H9 (cell line): ENCODE measurements at regions not wholly inside any gene's neighbourhood (a gene's known extent, or its start where the extent isn't known, plus 50 kb on each side); places are given as distances from the start of the nearest gene placed in this dataset.

Experiments
- DNase-seq: peaks from one replicate; pipeline ENCODE4 v3.0.0-alpha.2; 2017
- H2AFZ ChIP-seq: one replicate; pipeline ENCODE4 v1.6.1; 2013; ENCODE audit warnings: mild to moderate bottlenecking, low read length, control low read depth, moderate library complexity
- H2AK5ac ChIP-seq: 2 replicates; pipeline ENCODE4 v1.6.1; 2013; ENCODE audit warnings: low read length, control low read depth, mixed read lengths; ENCODE audit not compliant: insufficient read length
- H2BK120ac ChIP-seq: one replicate; pipeline ENCODE4 v1.6.1; 2013; ENCODE audit warnings: low read depth, mild to moderate bottlenecking, low read length, control low read depth, inconsistent platforms; ENCODE audit not compliant: poor library complexity, severe bottlenecking
- H2BK12ac ChIP-seq: 2 replicates; pipeline ENCODE4 v1.6.1; 2013; ENCODE audit warnings: low read length, control low read depth, mixed read lengths, low read depth; ENCODE audit not compliant: insufficient read length
- H2BK15ac ChIP-seq: 2 replicates; pipeline ENCODE4 v1.6.1; 2013; ENCODE audit warnings: low read depth, low read length, control low read depth
- H2BK20ac ChIP-seq: one replicate; pipeline ENCODE4 v1.6.1; 2013; ENCODE audit warnings: low read depth, mild to moderate bottlenecking, low read length, control low read depth, inconsistent platforms; ENCODE audit not compliant: poor library complexity, severe bottlenecking
- H2BK5ac ChIP-seq: 2 replicates; pipeline ENCODE4 v1.6.1; 2013; ENCODE audit warnings: low read length, control low read depth, mixed read lengths; ENCODE audit not compliant: insufficient read length
- H3K14ac ChIP-seq: 2 replicates; pipeline ENCODE4 v1.6.1; 2013; ENCODE audit warnings: low read length, control low read depth; ENCODE audit not compliant: insufficient read depth
- H3K18ac ChIP-seq: 2 replicates; pipeline ENCODE4 v1.6.1; 2013; ENCODE audit warnings: low read depth, mild to moderate bottlenecking, mixed read lengths, low read length, control low read depth; ENCODE audit not compliant: insufficient read length
- H3K23ac ChIP-seq: 2 replicates; pipeline ENCODE4 v1.6.1; 2013; ENCODE audit warnings: low read length, control low read depth, mixed read lengths, low read depth; ENCODE audit not compliant: insufficient read length
- H3K23me2 ChIP-seq: 2 replicates; pipeline ENCODE4 v1.6.1; 2013; ENCODE audit warnings: low read depth, mild to moderate bottlenecking, mixed read lengths, low read length, control low read depth; ENCODE audit not compliant: insufficient read length, poor library complexity, severe bottlenecking
- H3K27ac ChIP-seq: 2 replicates; pipeline ENCODE4 v1.5.1; 2013; ENCODE audit warnings: low read length, control low read depth, mixed read lengths, low read depth; ENCODE audit not compliant: insufficient read length
- H3K27me3 ChIP-seq: 2 replicates; pipeline ENCODE4 v1.6.1; 2013; ENCODE audit warnings: low read length, control low read depth, inconsistent platforms; ENCODE audit not compliant: insufficient read depth
- H3K4ac ChIP-seq: 2 replicates; pipeline ENCODE4 v1.6.1; 2013; ENCODE audit warnings: low read depth, mild to moderate bottlenecking, control low read depth, inconsistent platforms, low read length, moderate library complexity
- H3K4me1 ChIP-seq: 2 replicates; pipeline ENCODE4 v1.6.1; 2013; ENCODE audit warnings: low read length, control low read depth, inconsistent platforms; ENCODE audit not compliant: insufficient read depth
- H3K4me2 ChIP-seq: 2 replicates; pipeline ENCODE4 v1.6.1; 2013; ENCODE audit warnings: low read length, control low read depth, mixed read lengths; ENCODE audit not compliant: insufficient read length, insufficient read depth
- H3K56ac ChIP-seq: 2 replicates; pipeline ENCODE4 v1.6.1; 2013; ENCODE audit warnings: low read depth, mild to moderate bottlenecking, mixed read lengths, low read length, control low read depth; ENCODE audit not compliant: insufficient read length
- H3K79me1 ChIP-seq: 2 replicates; pipeline ENCODE4 v1.6.1; 2013; ENCODE audit warnings: low read depth, mild to moderate bottlenecking, moderate library complexity, low read length, control low read depth, inconsistent platforms; ENCODE audit not compliant: insufficient read depth, poor library complexity, severe bottlenecking
- H3K79me2 ChIP-seq: 2 replicates; pipeline ENCODE4 v1.6.1; 2013; ENCODE audit warnings: low read length, control low read depth, inconsistent platforms; ENCODE audit not compliant: insufficient read depth
- H3K9ac ChIP-seq: 2 replicates; pipeline ENCODE4 v1.6.1; 2013; ENCODE audit warnings: low read length, control low read depth, mixed read lengths; ENCODE audit not compliant: insufficient read length; ENCODE audit errors: extremely low read depth
- H3K9me3 ChIP-seq: one replicate; pipeline ENCODE4 v1.6.1; 2013; ENCODE audit warnings: low read depth, low read length, inconsistent platforms; ENCODE audit not compliant: control insufficient read depth
- H3T11ph ChIP-seq: one replicate; pipeline ENCODE4 v1.6.1; 2013; ENCODE audit warnings: mild to moderate bottlenecking, low read length, control low read depth, inconsistent platforms
- H4K20me1 ChIP-seq: one replicate; pipeline ENCODE4 v1.6.1; 2013; ENCODE audit not compliant: control insufficient read depth, insufficient read length, insufficient read depth
- H4K5ac ChIP-seq: 2 replicates; pipeline ENCODE4 v1.6.1; 2013; ENCODE audit warnings: low read depth, mild to moderate bottlenecking, mixed read lengths, low read length, control low read depth; ENCODE audit not compliant: insufficient read length
- H4K8ac ChIP-seq: replicated peaks from 2 replicates; pipeline ENCODE4 v1.6.1; 2013; ENCODE audit warnings: low read length, control low read depth, mixed read lengths, low read depth; ENCODE audit not compliant: insufficient read length
- H4K91ac ChIP-seq: 2 replicates; pipeline ENCODE4 v1.6.1; 2013; ENCODE audit warnings: low read depth, mild to moderate bottlenecking, moderate library complexity, mixed read lengths, low read length, control low read depth; ENCODE audit not compliant: insufficient read length
- H3K27ac Mint-ChIP-seq, 3 experiments: 2 replicates in 2 of 3; 3 replicates in 1 of 3; pipeline ENCODE4 v1.8.0; 2020 to 2021; ENCODE audit warnings: mixed read lengths in 3 of 3, mild to moderate bottlenecking in 1 of 3, moderate library complexity in 1 of 3
- H3K27me3 Mint-ChIP-seq: 2 replicates; pipeline ENCODE4 v1.8.0; 2021; ENCODE audit warnings: low read depth, mild to moderate bottlenecking, moderate library complexity, mixed read lengths
- H3K36me3 Mint-ChIP-seq, 3 experiments: 2 replicates in 2 of 3; 3 replicates in 1 of 3; pipeline ENCODE4 v1.8.0; 2020 to 2021; ENCODE audit warnings: low read depth in 3 of 3, mixed read lengths in 3 of 3; ENCODE audit not compliant: insufficient read depth in 1 of 3
- H3K4me1 Mint-ChIP-seq, 2 experiments: 2 replicates each; pipeline ENCODE4 v1.8.0; 2020; ENCODE audit warnings: mixed read lengths in 2 of 2
- H3K4me3 Mint-ChIP-seq, 2 experiments: 2 replicates in 1 of 2; 3 replicates in 1 of 2; pipeline ENCODE4 v1.8.0; 2020 to 2021; ENCODE audit warnings: mild to moderate bottlenecking in 2 of 2, mixed read lengths in 2 of 2, moderate library complexity in 1 of 2
- H3K9me3 Mint-ChIP-seq, 2 experiments: 2 replicates in 1 of 2; 3 replicates in 1 of 2; pipeline ENCODE4 v1.8.0; 2020; ENCODE audit warnings: mild to moderate bottlenecking in 2 of 2, mixed read lengths in 2 of 2, moderate library complexity in 1 of 2
- CTCF ChIP-seq: fragments of 200-600 bp; sonication (generic); conservative IDR thresholded peaks from 3 replicates; pipeline ENCODE4 v1.8.0; 2021; ENCODE audit warnings: antibody characterized with exemption, mild to moderate bottlenecking
- WGBS: extraction: QIAGEN DNeasy Blood & Tissue Kit; methylation state at CpG from one replicate; pipeline ENCODE4 v1.1.7; 2013; ENCODE audit warnings: missing lambda C conversion rate, low lambda C conversion rate, mixed read lengths; ENCODE audit not compliant: insufficient read length; ENCODE audit errors: extremely low coverage; 5-methylcytosine and 5-hydroxymethylcytosine counted together

GRCh38 chr12:105740369-105740768 lies 398.4 kb downstream of the NUAK1 start:
- Histone ChIP-seq H3K27ac (no peak overlapping the region), H4K91ac (no peak overlapping the region), H4K20me1 (no peaks in the 10 kb centered on the region), H3K56ac (no peak overlapping the region), H3K79me2 (no peaks in the 10 kb centered on the region), H3K18ac (no peak overlapping the region), H3K4ac (no peak overlapping the region), H3K4me2 (no peak overlapping the region), H3K4me1 (peaks cover 20% of the 10 kb centered on the region), H3K79me1 (no peaks in the 10 kb centered on the region), H2BK120ac (no peak overlapping the region), H3K14ac (no peak overlapping the region), H3K23me2 (no peaks in the 10 kb centered on the region), H2AFZ (no peak overlapping the region), H3T11ph (no peak overlapping the region), H2BK20ac (no peak overlapping the region), H4K8ac (no peak overlapping the region), H2BK5ac (no peak overlapping the region), H2BK12ac (no peak overlapping the region), H3K9me3 (no peaks in the 10 kb centered on the region), H3K23ac (no peak overlapping the region), H2BK15ac (no peak overlapping the region), H3K27me3 (no peaks in the 10 kb centered on the region), H4K5ac (no peak overlapping the region), H2AK5ac (no peak overlapping the region), H3K9ac (no peak overlapping the region)
- H3K4me1 Mint-ChIP-seq = peaks cover 40% of the 10 kb centered on the region in 2 experiments
- no peak for TF ChIP-seq CTCF
- peaks cover 4% of the 10 kb centered on the region for H3K27me3 Mint-ChIP-seq
- no peak overlapping the region for H3K27ac Mint-ChIP-seq
- H3K9me3 Mint-ChIP-seq = no peaks in the 10 kb centered on the region
- H3K4me3 Mint-ChIP-seq = no peak overlapping the region
- WGBS = no CpG with 5 or more reads among the region's 2 CpGs
- no peak for DNase-seq
- H3K36me3 Mint-ChIP-seq = no peaks in the 10 kb centered on the region
